Hematopoietic multipotent progenitor cell treated with erythropoietin and hydrocortisone succinate and interleukin-3 and kit ligand, for 6 days (in vitro differentiated cells): ENCODE measurements at regions not wholly inside any gene's neighbourhood (a gene's known extent, or its start where the extent isn't known, plus 50 kb on each side); places are given as distances from the start of the nearest gene placed in this dataset.

Experiments
- DNase-seq: peaks from one replicate; pipeline ENCODE4 v3.0.0-alpha.2; 2015

GRCh38 chr19:31502536-31503170 lies 153.4 kb upstream of the TSHZ3 start:
- no peak for DNase-seq

- no peak for DNase-seq
These were observed 154.0 kb upstream of the TSHZ3 start for GRCh38 chr19:31503211-31503610.

GRCh38 chr19:31504221-31504620 lies 155.0 kb upstream of the TSHZ3 start:
- DNase-seq, result no peak

GRCh38 chr19:31505596-31505910 lies 156.3 kb upstream of the TSHZ3 start:
- no peak for DNase-seq

- DNase-seq, result no peak
These were observed 156.9 kb upstream of the TSHZ3 start for GRCh38 chr19:31506102-31506501.

- no peak for DNase-seq
These were observed 161.4 kb upstream of the TSHZ3 start for GRCh38 chr19:31510635-31511034.

- no peak for DNase-seq
These were observed 161.9 kb upstream of the TSHZ3 start for GRCh38 chr19:31511098-31511497.

- no peak for DNase-seq
These were observed 162.5 kb upstream of the TSHZ3 start for GRCh38 chr19:31511696-31512095.

- no peak for DNase-seq
These were observed 163.1 kb upstream of the TSHZ3 start for GRCh38 chr19:31512181-31512970.

GRCh38 chr19:31513841-31514240 lies 164.6 kb upstream of the TSHZ3 start:
- no peak for DNase-seq

- DNase-seq, result no peak
These were observed 166.7 kb upstream of the TSHZ3 start for GRCh38 chr19:31515931-31516330.

- DNase-seq, result no peak
These were observed 167.5 kb upstream of the TSHZ3 start for GRCh38 chr19:31516756-31517155.

GRCh38 chr19:31517224-31518180 lies 168.3 kb upstream of the TSHZ3 start:
- no peak for DNase-seq

- no peak for DNase-seq
These were observed 169.2 kb upstream of the TSHZ3 start for GRCh38 chr19:31518216-31519020.

GRCh38 chr19:31519256-31519655 lies 170.0 kb upstream of the TSHZ3 start:
- no peak for DNase-seq

- no peak for DNase-seq
These were observed 170.7 kb upstream of the TSHZ3 start for GRCh38 chr19:31519908-31520307.

- DNase-seq, result no peak
These were observed 171.4 kb upstream of the TSHZ3 start for GRCh38 chr19:31520633-31521032.

- DNase-seq, result no peak
These were observed 176.4 kb upstream of the TSHZ3 start for GRCh38 chr19:31525610-31526147.

- no peak for DNase-seq
These were observed 178.2 kb upstream of the TSHZ3 start for GRCh38 chr19:31527443-31527842.

- DNase-seq, result no peak
These were observed 179.0 kb upstream of the TSHZ3 start for GRCh38 chr19:31528261-31528660.

- no peak for DNase-seq
These were observed 179.9 kb upstream of the TSHZ3 start for GRCh38 chr19:31529121-31529520.

- no peak for DNase-seq
These were observed 181.5 kb upstream of the TSHZ3 start for GRCh38 chr19:31530781-31531180.
